ENCODE measurements at regions not wholly inside any gene's neighbourhood (a gene's known extent, or its start where the extent isn't known, plus 50 kb on each side); places are given as distances from the start of the nearest gene placed in this dataset.
A peak's percentile ranks its signal among the peaks of the same experiment; 100 is the strongest.

- Histone ChIP-seq H4K20me1 (replicated peaks; ENCODE audit: insufficient read depth) (no peaks in the 10 kb centered on the region), H3K79me2 (replicated peaks; ENCODE audit: insufficient read depth) (no peaks in the 10 kb centered on the region), H3K4me1 (ENCODE audit: insufficient read depth) (no peaks in the 10 kb centered on the region), H3K36me3 (ENCODE audit: insufficient read depth) (no peaks in the 10 kb centered on the region), H3K4me2 (no peak overlapping the region), H3K4me3 (no peak overlapping the region), H3K27ac (ENCODE audit: low read depth) (no peak overlapping the region), H3K9me2 (ENCODE audit: insufficient read depth) (peaks cover 9% of the 10 kb centered on the region; the same call in 1 of the 2 replicates), H2AFZ (no peak overlapping the region), H3F3A (replicated peaks; ENCODE audit: low read depth) (no peaks in the 10 kb centered on the region), H3K27me3 (ENCODE audit: insufficient read depth) (no peaks in the 10 kb centered on the region)
- ATAC-seq = no peak
- Mint-ChIP-seq H3K27me3 (ENCODE audit: insufficient read depth, low read depth, poor library complexity) (peaks cover 2% of the 10 kb centered on the region), H3K4me1 (peaks cover 5% of the 10 kb centered on the region; the same call in 2 of the 3 replicates), H3K9me3 (no peaks in the 10 kb centered on the region), H3K27ac (no peak overlapping the region; the same call in 1 of the 2 replicates), H3K4me3 (no peak overlapping the region), H3K36me3 (ENCODE audit: low read depth) (no peaks in the 10 kb centered on the region)
- no peak for DNase-seq (ENCODE audit: low spot score)
- TF ChIP-seq CTCF (conservative IDR thresholded peaks at IDR 0.05; ENCODE audit: low read depth in 2 of 2) = no peak
- no peak for TF ChIP-seq ETS1 (IDR thresholded peaks at IDR 0.05)
- TF ChIP-seq ZNF331 (CRISPR knock-in tag; IDR thresholded peaks at IDR 0.05; ENCODE audit: low read depth) = no peak
- TF ChIP-seq JUNB (IDR thresholded peaks at IDR 0.05; ENCODE audit: unreplicated experiment) = no peak
- no peak for TF ChIP-seq CREB1 (CRISPR knock-in tag; IDR thresholded peaks at IDR 0.05; ENCODE audit: low read depth)
These were observed 220.3 kb downstream of the MAFB start for GRCh38 chr20:40468759-40469158.

- DNase-seq (ENCODE audit: low spot score) = no peak
- TF ChIP-seq EZH2phosphoT487 (IDR thresholded peaks at IDR 0.05; ENCODE audit: unreplicated experiment) (no peak), ETS1 (IDR thresholded peaks at IDR 0.05) (no peak), ZNF331 (CRISPR knock-in tag; IDR thresholded peaks at IDR 0.05; ENCODE audit: low read depth) (no peak), NANOG (IDR thresholded peaks at IDR 0.05; ENCODE audit: borderline replicate concordance) (no peak), ZNF114 (CRISPR knock-in tag; IDR thresholded peaks at IDR 0.05) (no peak), EZH2 (IDR thresholded peaks at IDR 0.05; ENCODE audit: low read depth, unreplicated experiment) (no peak), JUNB (IDR thresholded peaks at IDR 0.05; ENCODE audit: unreplicated experiment) (no peak)
- Histone ChIP-seq H3K27me3 (ENCODE audit: insufficient read depth) (no peaks in the 10 kb centered on the region), H3K9me2 (ENCODE audit: insufficient read depth) (peaks cover 9% of the 10 kb centered on the region; the same call in 1 of the 2 replicates), H3K4me2 (no peak overlapping the region), H3K27ac (ENCODE audit: low read depth) (no peak overlapping the region), H4K20me1 (replicated peaks; ENCODE audit: insufficient read depth) (no peaks in the 10 kb centered on the region), H3K4me1 (ENCODE audit: insufficient read depth) (no peaks in the 10 kb centered on the region), H3K4me3 (no peak overlapping the region), H3K36me3 (ENCODE audit: insufficient read depth) (no peaks in the 10 kb centered on the region), H2AFZ (0 out of 2 replicates have a peak overlapping the region, but pooled peaks have one; percentile 81), H3K79me2 (replicated peaks; ENCODE audit: insufficient read depth) (no peaks in the 10 kb centered on the region), H3F3A (replicated peaks; ENCODE audit: low read depth) (no peaks in the 10 kb centered on the region)
- H3K27ac Mint-ChIP-seq = no peak overlapping the region
- no peak for ATAC-seq
- peaks cover 2% of the 10 kb centered on the region for H3K27me3 Mint-ChIP-seq (ENCODE audit: insufficient read depth, low read depth, poor library complexity)
- no peaks in the 10 kb centered on the region for H3K36me3 Mint-ChIP-seq (ENCODE audit: low read depth)
- H3K4me3 Mint-ChIP-seq = no peak overlapping the region
- peaks cover 5% of the 10 kb centered on the region; the same call in 2 of the 3 replicates for H3K4me1 Mint-ChIP-seq
- H3K9me3 Mint-ChIP-seq = no peaks in the 10 kb centered on the region
These were observed 221.2 kb downstream of the MAFB start for GRCh38 chr20:40467703-40468411.
